Smooth muscle cell (in vitro differentiated cells): ENCODE measurements at regions not wholly inside any gene's neighbourhood (a gene's known extent, or its start where the extent isn't known, plus 50 kb on each side); places are given as distances from the start of the nearest gene placed in this dataset.

Experiments used
- DNase-seq: peaks from one replicate; lab custom pipeline; 2025; ENCODE audit not compliant: unreplicated experiment; lab: John Stamatoyannopoulos, UW
- H2AFZ ChIP-seq: fragments of 200-600 bp; sonication (generic); 2 replicates; pipeline ENCODE4 v1.6.0; 2016; ENCODE audit warnings: antibody characterized with exemption, low read depth, mild to moderate bottlenecking
- H3F3A ChIP-seq: fragments of 200-600 bp; sonication (generic); 2 replicates; pipeline ENCODE4 v1.6.0; 2017; ENCODE audit warnings: antibody characterized with exemption, low read depth
- H3K27ac ChIP-seq: fragments of 200-600 bp; sonication (generic); 2 replicates; pipeline ENCODE4 v1.5.1; 2016; ENCODE audit warnings: low read depth, mild to moderate bottlenecking
- H3K27me3 ChIP-seq: fragments of 200-600 bp; sonication (generic); 2 replicates; pipeline ENCODE4 v1.6.1; 2016; ENCODE audit warnings: low read depth, mild to moderate bottlenecking
- H3K36me3 ChIP-seq: fragments of 200-600 bp; sonication (generic); 2 replicates; pipeline ENCODE4 v1.5.1; 2016; ENCODE audit warnings: low read depth
- H3K4me1 ChIP-seq: fragments of 200-600 bp; sonication (generic); 2 replicates; pipeline ENCODE4 v1.5.1; 2016; ENCODE audit warnings: low read depth
- H3K4me2 ChIP-seq: fragments of 200-600 bp; sonication (generic); 2 replicates; pipeline ENCODE4 v1.6.0; 2016; ENCODE audit warnings: mild to moderate bottlenecking
- H3K4me3 ChIP-seq: fragments of 200-600 bp; sonication (generic); 2 replicates; pipeline ENCODE4 v1.5.1; 2016; ENCODE audit warnings: mild to moderate bottlenecking
- H3K79me2 ChIP-seq: fragments of 200-600 bp; sonication (generic); 2 replicates; pipeline ENCODE4 v1.6.0; 2016; ENCODE audit warnings: low read depth, mild to moderate bottlenecking
- H3K9ac ChIP-seq: fragments of 200-600 bp; sonication (generic); 2 replicates; pipeline ENCODE4 v1.6.0; 2016; ENCODE audit warnings: low read depth
- H3K9me3 ChIP-seq: fragments of 200-600 bp; sonication (generic); replicated peaks from 2 replicates; pipeline ENCODE4 v1.5.1; 2016; ENCODE audit warnings: low read depth
- H4K20me1 ChIP-seq: fragments of 200-600 bp; sonication (generic); 2 replicates; pipeline ENCODE4 v1.6.0; 2016; ENCODE audit warnings: low read depth
- CTCF ChIP-seq: fragments of 200-600 bp; sonication (generic); IDR thresholded peaks from 2 replicates; pipeline ENCODE4 v1.5.1; 2017; ENCODE audit warnings: borderline replicate concordance, mild to moderate bottlenecking, antibody characterized with exemption; ENCODE audit not compliant: insufficient read depth, poor library complexity, severe bottlenecking
- WGBS: methylation state at CpG from one replicate; pipeline ENCODE4 v1.1.7; 2016; ENCODE audit warnings: low lambda C conversion rate; 5-methylcytosine and 5-hydroxymethylcytosine counted together

- H3F3A ChIP-seq, result no peaks in the 10 kb centered on the region
- no peak for DNase-seq
- no peaks in the 10 kb centered on the region for H3K27me3 ChIP-seq
- no peaks in the 10 kb centered on the region for H3K36me3 ChIP-seq
- no peak for TF ChIP-seq CTCF
- H3K4me3 ChIP-seq, result no peak overlapping the region
- H3K79me2 ChIP-seq, result no peaks in the 10 kb centered on the region
- no peak overlapping the region for H2AFZ ChIP-seq
- 97% methylated on average over 3 of the region's 3 CpGs for WGBS
- no peak overlapping the region for H3K4me2 ChIP-seq
- no peaks in the 10 kb centered on the region for H3K4me1 ChIP-seq
- H3K9me3 ChIP-seq, result no peaks in the 10 kb centered on the region
- no peak overlapping the region for H3K27ac ChIP-seq
- no peaks in the 10 kb centered on the region for H4K20me1 ChIP-seq
- H3K9ac ChIP-seq, result no peak overlapping the region
These were observed 207.7 kb downstream of the MMUT start for GRCh38 chr6:49255335-49255734.

- TF ChIP-seq CTCF, result no peak
- Histone ChIP-seq H3K4me2 (no peak overlapping the region), H3K4me3 (no peak overlapping the region), H3K9ac (no peak overlapping the region), H2AFZ (no peak overlapping the region), H3K27me3 (no peaks in the 10 kb centered on the region), H3K36me3 (no peaks in the 10 kb centered on the region), H3K79me2 (no peaks in the 10 kb centered on the region), H3K27ac (no peak overlapping the region), H3F3A (no peaks in the 10 kb centered on the region), H3K4me1 (no peaks in the 10 kb centered on the region), H4K20me1 (no peaks in the 10 kb centered on the region), H3K9me3 (no peaks in the 10 kb centered on the region)
- 78% methylated on average over 1 of the region's 1 CpG for WGBS
- no peak for DNase-seq
These were observed 210.2 kb downstream of the MMUT start for GRCh38 chr6:49252901-49253300.

DNA sequence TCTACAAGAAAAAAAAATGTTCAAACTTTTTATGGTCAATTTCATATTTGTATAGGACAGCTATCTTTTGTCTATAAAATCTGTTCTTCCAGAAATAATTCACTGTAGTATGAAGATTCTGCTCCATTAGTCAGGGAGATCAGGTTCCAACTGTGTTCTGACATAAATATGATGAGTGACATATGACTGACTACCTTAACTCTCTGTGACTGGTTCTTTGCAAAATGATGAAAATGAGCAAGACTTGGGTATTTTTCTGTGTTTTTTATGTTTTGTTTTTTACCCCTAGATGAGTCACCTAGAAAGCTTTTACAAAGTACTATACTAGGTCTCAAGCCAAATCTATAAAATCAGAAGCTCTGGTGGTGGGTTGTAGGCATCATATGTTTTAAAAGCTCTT lies 229.6 kb downstream of the MMUT start:
- no peaks in the 10 kb centered on the region for H3K4me1 ChIP-seq
- H3F3A ChIP-seq, result no peaks in the 10 kb centered on the region
- H2AFZ ChIP-seq, result no peak overlapping the region
- H3K79me2 ChIP-seq, result no peaks in the 10 kb centered on the region
- no peaks in the 10 kb centered on the region for H3K9me3 ChIP-seq
- no peak overlapping the region for H3K4me3 ChIP-seq
- H4K20me1 ChIP-seq, result no peaks in the 10 kb centered on the region
- no peaks in the 10 kb centered on the region for H3K27me3 ChIP-seq
- H3K9ac ChIP-seq, result no peak overlapping the region
- no peak for TF ChIP-seq CTCF
- no peaks in the 10 kb centered on the region for H3K36me3 ChIP-seq
- H3K27ac ChIP-seq, result no peak overlapping the region
- no peak overlapping the region for H3K4me2 ChIP-seq
- DNase-seq, result no peak

DNA sequence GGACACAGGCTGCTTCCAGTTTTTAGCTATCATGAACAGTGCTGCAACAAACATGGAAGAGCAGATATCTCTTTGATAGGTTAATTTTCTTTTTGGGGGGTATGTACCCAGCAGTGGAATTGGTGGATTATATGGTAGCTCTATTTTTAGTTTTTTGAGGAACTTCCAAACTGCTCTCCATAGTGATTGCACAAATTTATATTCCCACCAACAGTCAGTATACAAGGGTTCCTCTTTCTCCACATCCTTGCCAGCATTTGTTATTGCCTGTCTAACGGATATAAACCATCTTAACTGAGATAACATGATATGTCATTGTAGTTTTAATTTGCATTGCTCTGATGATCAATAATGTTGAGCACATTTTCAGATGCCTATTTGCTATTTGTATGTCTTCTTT lies 237.6 kb downstream of the MMUT start:
- Histone ChIP-seq H2AFZ (no peak overlapping the region), H3K79me2 (no peaks in the 10 kb centered on the region), H3K36me3 (no peaks in the 10 kb centered on the region), H3K27ac (no peak overlapping the region), H3K9ac (no peak overlapping the region), H3K4me3 (no peak overlapping the region), H4K20me1 (no peaks in the 10 kb centered on the region), H3K4me2 (no peak overlapping the region), H3K27me3 (no peaks in the 10 kb centered on the region), H3K9me3 (no peaks in the 10 kb centered on the region), H3F3A (no peaks in the 10 kb centered on the region), H3K4me1 (no peaks in the 10 kb centered on the region)
- DNase-seq, result no peak
- 88% methylated on average over 1 of the region's 1 CpG for WGBS
- no peak for TF ChIP-seq CTCF
